SK-N-SH (cell line): ENCODE measurements at regions not wholly inside any gene's neighbourhood (a gene's known extent, or its start where the extent isn't known, plus 50 kb on each side); places are given as distances from the start of the nearest gene placed in this dataset.

Source experiments
- CTCF ChIA-PET: fragments of 300-600, 350-600 bp; formaldehyde crosslinking; extraction: SDS; loops from one replicate; lab custom pipeline; 2021; lab: Yijun Ruan, JAX
- POLR2A ChIA-PET: fragments of 350-600 bp; sonication (Branson Sonifier 250); formaldehyde crosslinking; extraction: SDS; loops from one replicate; lab custom pipeline; 2020; ENCODE audit warnings: antibody characterized with exemption, inconsistent platforms; lab: Yijun Ruan, JAX
- DNase-seq: peaks from one replicate; pipeline ENCODE4 v3.0.0; 2012
- H2AFZ ChIP-seq: fragments of 200-600 bp; sonication (generic); 2 replicates; pipeline ENCODE4 v1.8.1; 2016; ENCODE audit warnings: antibody characterized with exemption, mild to moderate bottlenecking, low read depth
- H3F3A ChIP-seq: fragments of 200-600 bp; sonication (generic); replicated peaks from 2 replicates; pipeline ENCODE3; 2016; ENCODE audit warnings: antibody characterized with exemption, mild to moderate bottlenecking; ENCODE audit not compliant: insufficient read depth
- H3K27ac ChIP-seq, 2 experiments: fragments of 200-500 bp in 1 of 2; fragments of 200-600 bp in 1 of 2; sonication (Bioruptor generic) in 1 of 2; sonication (generic), shearing (Covaris generic) in 1 of 2; 2 replicates each; pipeline versions ENCODE4 v1.5.1 to v1.6.1; 2014 to 2016; ENCODE audit warnings: low read depth in 2 of 2, inconsistent platforms in 1 of 2, low read length in 1 of 2, mild to moderate bottlenecking in 1 of 2, mixed read lengths in 1 of 2
- H3K27me3 ChIP-seq: fragments of 200-600 bp; sonication (generic), shearing (Covaris generic); 2 replicates; pipeline ENCODE4 v1.6.1; 2016; ENCODE audit warnings: mixed run types; ENCODE audit not compliant: insufficient read depth
- H3K36me3 ChIP-seq, 2 experiments: fragments of 200-500 bp in 1 of 2; fragments of 200-600 bp in 1 of 2; sonication (Bioruptor generic) in 1 of 2; sonication (generic) in 1 of 2; replicated peaks in 1 of 2; 2 replicates each; pipeline versions ENCODE3 to v1.5.1; 2014 to 2016; ENCODE audit warnings: low read length in 1 of 2, mild to moderate bottlenecking in 1 of 2; ENCODE audit not compliant: insufficient read depth in 2 of 2, control insufficient read depth in 1 of 2
- H3K4me1 ChIP-seq, 2 experiments: fragments of 200-500 bp in 1 of 2; fragments of 200-600 bp in 1 of 2; sonication (Bioruptor generic) in 1 of 2; sonication (generic), shearing (Covaris generic) in 1 of 2; 2 replicates each; pipeline versions ENCODE4 v1.5.1 to v1.6.1; 2014 to 2016; ENCODE audit warnings: low read depth in 1 of 2, low read length in 1 of 2, mixed run types in 1 of 2; ENCODE audit not compliant: insufficient read depth in 2 of 2, control insufficient read depth in 1 of 2
- H3K4me2 ChIP-seq: fragments of 200-600 bp; sonication (generic), shearing (Covaris generic); 2 replicates; pipeline ENCODE4 v1.6.1; 2017; ENCODE audit warnings: mixed run types
- H3K4me3 ChIP-seq, 2 experiments: fragments of 200-500 bp in 1 of 2; fragments of 200-600 bp in 1 of 2; sonication (Bioruptor generic) in 1 of 2; sonication (generic), shearing (Covaris generic) in 1 of 2; 2 replicates each; pipeline versions ENCODE4 v1.5.1 to v1.8.1; 2014 to 2016; ENCODE audit warnings: low read depth in 2 of 2, inconsistent platforms in 1 of 2, low read length in 1 of 2, mild to moderate bottlenecking in 1 of 2, mixed read lengths in 1 of 2, moderate library complexity in 1 of 2
- H3K79me2 ChIP-seq: fragments of 200-600 bp; sonication (generic); 2 replicates; pipeline ENCODE4 v1.8.1; 2017; ENCODE audit warnings: mild to moderate bottlenecking; ENCODE audit not compliant: insufficient read depth
- H3K9ac ChIP-seq: fragments of 200-600 bp; sonication (generic); 2 replicates; pipeline ENCODE4 v1.6.1; 2017; ENCODE audit warnings: mixed run types
- H3K9me2 ChIP-seq: fragments of 200-600 bp; sonication (generic); 2 replicates; pipeline ENCODE4 v1.6.1; 2017; ENCODE audit warnings: mixed run types
- H3K9me3 ChIP-seq: fragments of 200-600 bp; sonication (generic); 2 replicates; pipeline ENCODE4 v1.6.1; 2017; ENCODE audit warnings: mixed run types, mild to moderate bottlenecking, moderate library complexity
- H4K20me1 ChIP-seq: fragments of 200-600 bp; sonication (generic); 2 replicates; pipeline ENCODE4 v1.6.1; 2017; ENCODE audit warnings: mild to moderate bottlenecking, mixed run types; ENCODE audit not compliant: insufficient read depth
- CHD2 ChIP-seq: fragments of 150-350 bp; IDR thresholded peaks from 2 replicates; pipeline ENCODE4 v1.6.1; 2018; ENCODE audit warnings: low read length; ENCODE audit not compliant: partially characterized antibody
- CTCF ChIP-seq: fragments of 200-600 bp; sonication (generic); IDR thresholded peaks from 2 replicates; pipeline ENCODE4 v1.6.1; 2017; ENCODE audit warnings: antibody characterized with exemption, mild to moderate bottlenecking, moderate library complexity
- ELF1 ChIP-seq: IDR thresholded peaks from 2 replicates; pipeline ENCODE4 v1.4.0; 2012
- FOXM1 ChIP-seq: IDR thresholded peaks from 2 replicates; pipeline ENCODE4 v1.4.0; 2012; ENCODE audit warnings: low read depth, mild to moderate bottlenecking
- GABPA ChIP-seq: IDR thresholded peaks from 2 replicates; pipeline ENCODE4 v1.4.0; 2012; ENCODE audit warnings: low read depth, mild to moderate bottlenecking
- IRF3 ChIP-seq: fragments of 150-350 bp; IDR thresholded peaks from 2 replicates; pipeline ENCODE4 v1.6.1; 2016; ENCODE audit warnings: mild to moderate bottlenecking, low read depth, low read length
- JUND ChIP-seq: IDR thresholded peaks from 2 replicates; pipeline ENCODE4 v1.4.0; 2012
- MAX ChIP-seq: IDR thresholded peaks from 2 replicates; pipeline ENCODE4 v1.4.0; 2012; ENCODE audit warnings: low read depth
- MEF2A ChIP-seq: IDR thresholded peaks from 2 replicates; pipeline ENCODE4 v1.4.0; 2012; ENCODE audit warnings: low read depth, borderline replicate concordance
- MXI1 ChIP-seq: IDR thresholded peaks from 2 replicates; pipeline ENCODE4 v1.6.1; 2012; ENCODE audit warnings: mild to moderate bottlenecking, low read depth, low read length, improper control_type of control experiment
- NFIC ChIP-seq: IDR thresholded peaks from 2 replicates; pipeline ENCODE4 v1.4.0; 2012; ENCODE audit warnings: borderline replicate concordance
- NRF1 ChIP-seq: IDR thresholded peaks from 2 replicates; pipeline ENCODE4 v1.6.1; 2012; ENCODE audit warnings: low read depth, mild to moderate bottlenecking, low read length
- PBX3 ChIP-seq: IDR thresholded peaks from 2 replicates; pipeline ENCODE4; 2012
- POLR2AphosphoS5 ChIP-seq: IDR thresholded peaks from 2 replicates; pipeline ENCODE4 v1.6.1; 2012; ENCODE audit warnings: low read depth, low read length
- RAD21 ChIP-seq: IDR thresholded peaks from 2 replicates; pipeline ENCODE4 v1.6.1; 2012; ENCODE audit warnings: mild to moderate bottlenecking, low read length
- RCOR1 ChIP-seq: fragments of 150-350 bp; IDR thresholded peaks from 2 replicates; pipeline ENCODE4 v1.6.1; 2017; ENCODE audit warnings: antibody characterized with exemption, low read length
- REST ChIP-seq: IDR thresholded peaks from 2 replicates; pipeline ENCODE4 v1.6.1; 2012; ENCODE audit warnings: mild to moderate bottlenecking, low read depth, low read length, moderate library complexity
- RXRA ChIP-seq: IDR thresholded peaks from 2 replicates; pipeline ENCODE4 v1.4.0; 2012; ENCODE audit warnings: low read depth, mild to moderate bottlenecking, borderline replicate concordance
- SIN3A ChIP-seq: IDR thresholded peaks from 2 replicates; pipeline ENCODE4 v1.6.1; 2012; ENCODE audit warnings: low read depth, mild to moderate bottlenecking, low read length, moderate library complexity, borderline replicate concordance
- SMC3 ChIP-seq: IDR thresholded peaks from 2 replicates; pipeline ENCODE4 v1.6.1; 2012; ENCODE audit warnings: low read depth, low read length, improper control_type of control experiment
- TAF1 ChIP-seq: IDR thresholded peaks from 2 replicates; pipeline ENCODE4 v1.6.1; 2012; ENCODE audit warnings: low read depth, mild to moderate bottlenecking, low read length, moderate library complexity, borderline replicate concordance
- TEAD4 ChIP-seq: IDR thresholded peaks from 2 replicates; pipeline ENCODE4 v1.4.0; 2012; ENCODE audit warnings: mild to moderate bottlenecking, borderline replicate concordance; ENCODE audit not compliant: insufficient read depth
- ZBTB33 ChIP-seq: IDR thresholded peaks from 2 replicates; pipeline ENCODE4 v1.4.0; 2012; ENCODE audit warnings: low read depth, borderline replicate concordance
- WGBS: methylation state at CpG from one replicate; pipeline ENCODE4 v1.1.6; 2017; ENCODE audit warnings: low lambda C conversion rate; 5-methylcytosine and 5-hydroxymethylcytosine counted together

- peak; percentile 14 for DNase-seq
- H3K9ac ChIP-seq, result peak overlapping the region; percentile 63; the same call in 1 of the 2 replicates
- peak overlapping the region; percentile 69 for H3K4me2 ChIP-seq
- no peaks in the 10 kb centered on the region for H4K20me1 ChIP-seq
- H3F3A ChIP-seq, result peaks cover 9% of the 10 kb centered on the region
- no peaks in the 10 kb centered on the region for H3K79me2 ChIP-seq
- peak overlapping the region; percentile 26 to 56 for H3K4me3 ChIP-seq
- peak overlapping the region; percentile 76 to 86 for H3K27ac ChIP-seq
- WGBS, result 18% methylated on average over 9 of the region's 9 CpGs
- POLR2A ChIA-PET, result no interaction called here
- H3K36me3 ChIP-seq, result no peaks in the 10 kb centered on the region
- peaks cover 3 to 5% of the 10 kb centered on the region in 2 experiments; a peak in 3 of 4 replicates for H3K4me1 ChIP-seq
- H3K9me2 ChIP-seq, result no peaks in the 10 kb centered on the region
- CTCF ChIA-PET, result interaction anchor here (0.8 to 1.0 kb wide), 2 partner anchors 46 to 601 kb away, joined by 3 read pairs; no protein-coding TSS in a partner anchor
- H3K27me3 ChIP-seq, result no peaks in the 10 kb centered on the region
- H3K9me3 ChIP-seq, result no peaks in the 10 kb centered on the region
- H2AFZ ChIP-seq, result peak overlapping the region; percentile 69
- no peak for TF ChIP-seq TAF1
- TF ChIP-seq ZBTB33, result 0 out of 2 replicates have a peak, but pooled peaks have one; percentile 37
- no peak for TF ChIP-seq CHD2
- TF ChIP-seq NFIC, result peak; percentile 27; the same call in 1 of the 2 replicates
- no peak for TF ChIP-seq SMC3
- TF ChIP-seq RCOR1, result no peak
- TF ChIP-seq POLR2AphosphoS5, result peak; percentile 63
- TF ChIP-seq PBX3, result peak; percentile 90
- peak; percentile 59; the same call in 1 of the 2 replicates for TF ChIP-seq TEAD4
- TF ChIP-seq JUND, result peak; percentile 64
- TF ChIP-seq GABPA, result no peak
- TF ChIP-seq SIN3A, result no peak
- peak; percentile 36; the same call in 1 of the 2 replicates for TF ChIP-seq FOXM1
- TF ChIP-seq RXRA, result peak; percentile 6; the same call in 1 of the 2 replicates
- no peak for TF ChIP-seq MEF2A
- TF ChIP-seq CTCF, result no peak
- TF ChIP-seq REST, result no peak
- TF ChIP-seq IRF3, result no peak
- no peak for TF ChIP-seq RAD21
- TF ChIP-seq MXI1, result no peak
- TF ChIP-seq NRF1, result no peak
- peak; percentile 48; the same call in 1 of the 2 replicates for TF ChIP-seq MAX
- no peak for TF ChIP-seq ELF1
These were observed 599.2 kb upstream of the LUZP2 start for GRCh38 chr11:23897453-23898286.
